Body of pancreas (tissue), 4 donors: ENCODE measurements at regions not wholly inside any gene's neighbourhood (a gene's known extent, or its start where the extent isn't known, plus 50 kb on each side); places are given as distances from the start of the nearest gene placed in this dataset.

Experiments
- CTCF ChIP-seq, 7 experiments: fragments of 450-650 bp in 4 of 7; fragments of 200-600 bp in 3 of 7; sonication (generic) in 3 of 7; IDR thresholded peaks; one replicate each; pipeline ENCODE4 v1.5.1; 2016 to 2019; ENCODE audit warnings: antibody characterized with exemption in 7 of 7
- POLR2A ChIP-seq, 3 donors: fragments of 450-650 bp; IDR thresholded peaks; one replicate each; pipeline ENCODE4 v1.6.1; 2016; ENCODE audit warnings: antibody characterized with exemption in 3 of 3, mild to moderate bottlenecking in 2 of 3

- no peak for TF ChIP-seq CTCF (IDR thresholded peaks at IDR 0.05)
- no peak for TF ChIP-seq POLR2A (IDR thresholded peaks at IDR 0.05)
These were observed 292.3 kb downstream of the SMARCA1 start for GRCh38 chrX:129230850-129231512.
